HG03159 (cell line): ENCODE measurements at regions not wholly inside any gene's neighbourhood (a gene's known extent, or its start where the extent isn't known, plus 50 kb on each side); places are given as distances from the start of the nearest gene placed in this dataset.

Experiments used
- ATAC-seq: cut with Tn5 transposase; IDR thresholded peaks from one replicate; pipeline ENCODE4 v1.9.1; 2021; ENCODE audit warnings: mild to moderate bottlenecking, moderate library complexity; ENCODE audit not compliant: unreplicated experiment

GRCh38 chr10:88023676-88024075 lies 160.3 kb downstream of the PTEN start:
- no peak for ATAC-seq

- ATAC-seq: no peak
Observed at GRCh38 chr10:88026031-88026430, 162.6 kb downstream of the PTEN start.

- ATAC-seq: peak; percentile 62
Observed at GRCh38 chr10:88027570-88027969, 164.1 kb downstream of the PTEN start.

GRCh38 chr10:88028072-88028471 lies 164.6 kb downstream of the PTEN start:
- peak; percentile 25 for ATAC-seq

GRCh38 chr10:88028654-88029053 lies 165.2 kb downstream of the PTEN start:
- ATAC-seq: no peak

- ATAC-seq: no peak
Observed at GRCh38 chr10:88032566-88032965, 169.1 kb downstream of the PTEN start.

- ATAC-seq: no peak
Observed at GRCh38 chr10:88033385-88033784, 170.0 kb downstream of the PTEN start.

GRCh38 chr10:88033793-88034192 lies 170.4 kb downstream of the PTEN start:
- ATAC-seq: no peak

- no peak for ATAC-seq
Observed at GRCh38 chr10:88036126-88036525, 172.7 kb downstream of the PTEN start.

GRCh38 chr10:88037623-88038022 lies 174.2 kb downstream of the PTEN start:
- ATAC-seq: no peak

GRCh38 chr10:88038268-88038667 lies 174.8 kb downstream of the PTEN start:
- ATAC-seq: no peak

- ATAC-seq: no peak
Observed at GRCh38 chr10:88039496-88040200, 176.2 kb downstream of the PTEN start.

GRCh38 chr10:88041243-88042159 lies 178.1 kb downstream of the PTEN start:
- no peak for ATAC-seq

- ATAC-seq: no peak
Observed at GRCh38 chr10:88042160-88043100, 179.0 kb downstream of the PTEN start.

- ATAC-seq: no peak
Observed at GRCh38 chr10:88045096-88045495, 181.7 kb downstream of the PTEN start.

- ATAC-seq: no peak
Observed at GRCh38 chr10:88045656-88046415, 182.4 kb downstream of the PTEN start.

- no peak for ATAC-seq
Observed at GRCh38 chr10:88047579-88047978, 184.2 kb downstream of the PTEN start.

- ATAC-seq: no peak
Observed at GRCh38 chr10:88048312-88048711, 184.9 kb downstream of the PTEN start.

- ATAC-seq: no peak
Observed at GRCh38 chr10:88049204-88049603, 185.8 kb downstream of the PTEN start.

- ATAC-seq: no peak
Observed at GRCh38 chr10:88057720-88058119, 194.3 kb downstream of the PTEN start.
